Left ventricle myocardium superior (tissue), 1 donor: ENCODE measurements at regions not wholly inside any gene's neighbourhood (a gene's known extent, or its start where the extent isn't known, plus 50 kb on each side); places are given as distances from the start of the nearest gene placed in this dataset.
"Not testable (repeated sequence)": the region's sequence is repeated elsewhere in the genome, so short reads cannot be mapped to it uniquely, and the experiment has no call there.

Source experiments
- ATAC-seq: fragments of 200-7000 bp; cut with Tn5 transposase; one replicate; pipeline ENCODE4 v1.9.1; 2020; ENCODE audit warnings: mild to moderate bottlenecking, moderate library complexity
- DNase-seq: peaks from one replicate; pipeline ENCODE4 v3.0.0-alpha.2; 2020
- intact Hi-C: fragments of 100-400 bp; cut with micrococcal nuclease; formaldehyde crosslinking; loops from one replicate; pipeline ENCODE4 v1.11.0; 2022
- donor health status: DM: no; HTN: yes; CAD: no; lungs with severe emphysema.

DNA sequence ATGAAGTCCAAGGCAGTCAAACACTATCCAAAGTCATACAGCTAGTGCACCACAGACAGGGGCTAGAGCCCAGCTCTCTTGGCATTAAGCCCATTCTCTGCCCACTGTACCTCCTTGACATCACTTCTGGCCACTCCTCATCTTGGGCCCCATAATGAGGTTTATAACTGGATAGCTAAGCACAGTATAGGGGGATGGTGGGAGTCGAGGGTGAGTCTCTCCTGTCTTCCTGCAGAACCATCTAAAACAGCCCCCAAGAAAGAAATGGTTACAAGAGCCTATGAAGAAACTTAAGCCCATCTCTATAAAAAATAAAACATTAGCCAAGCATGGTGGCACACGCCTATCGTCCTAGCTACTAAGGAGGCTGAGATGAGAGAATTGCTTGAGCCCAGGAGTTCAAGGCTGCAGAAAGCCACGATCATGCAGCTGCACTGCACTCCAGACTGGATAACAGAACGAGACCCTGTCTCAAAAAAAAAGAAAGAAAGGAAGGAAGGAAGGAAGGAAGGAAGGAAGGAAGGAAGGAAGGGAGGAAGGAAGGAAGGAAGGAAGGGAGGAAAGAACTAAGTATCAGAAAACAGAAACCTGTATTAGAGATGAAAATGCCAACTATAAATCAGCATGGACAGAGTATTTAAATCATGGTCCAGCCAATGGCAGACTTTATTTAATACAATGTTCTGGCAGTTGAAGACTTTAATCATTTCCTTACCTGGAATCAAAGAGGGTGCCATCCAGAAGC is 134.3 kb upstream of the VOPP1 start:
- DNase-seq, ATAC-seq, intact Hi-C loops: not testable (repeated sequence)

DNA sequence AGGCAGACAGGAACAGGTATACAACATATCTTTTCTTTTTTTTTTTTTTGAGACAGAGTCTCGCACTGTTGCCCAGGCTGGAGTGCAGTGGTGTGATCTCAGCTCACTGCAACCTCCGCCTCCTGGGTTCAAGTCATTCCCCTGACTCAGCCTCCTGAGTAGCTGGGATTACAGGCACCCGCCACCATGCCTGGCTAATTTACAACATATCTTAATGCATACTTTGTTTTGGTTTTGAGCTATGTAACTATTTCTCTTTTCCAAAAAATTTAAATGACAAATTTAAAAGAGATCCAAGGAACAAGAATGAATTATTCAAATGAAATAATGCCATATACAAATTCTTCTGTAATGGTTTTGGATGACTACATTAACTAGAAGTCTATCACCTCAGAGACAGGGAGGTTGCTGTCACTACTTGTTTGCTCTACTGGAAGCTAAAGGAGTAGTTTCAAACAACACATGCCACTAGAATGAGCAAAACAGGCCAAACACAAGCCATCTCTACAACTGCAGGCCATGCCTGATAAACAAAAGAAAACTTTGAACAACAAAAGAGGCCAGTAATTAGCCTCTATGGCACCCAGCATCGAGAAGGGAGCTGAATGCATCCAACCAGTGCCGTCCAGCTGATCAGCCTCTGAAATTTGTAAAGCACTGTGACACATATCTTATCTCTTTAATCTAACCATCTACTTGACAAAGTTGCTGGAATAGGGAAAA is 133.6 kb upstream of the VOPP1 start:
- ATAC-seq, intact Hi-C loops, DNase-seq: not testable (repeated sequence)

DNA sequence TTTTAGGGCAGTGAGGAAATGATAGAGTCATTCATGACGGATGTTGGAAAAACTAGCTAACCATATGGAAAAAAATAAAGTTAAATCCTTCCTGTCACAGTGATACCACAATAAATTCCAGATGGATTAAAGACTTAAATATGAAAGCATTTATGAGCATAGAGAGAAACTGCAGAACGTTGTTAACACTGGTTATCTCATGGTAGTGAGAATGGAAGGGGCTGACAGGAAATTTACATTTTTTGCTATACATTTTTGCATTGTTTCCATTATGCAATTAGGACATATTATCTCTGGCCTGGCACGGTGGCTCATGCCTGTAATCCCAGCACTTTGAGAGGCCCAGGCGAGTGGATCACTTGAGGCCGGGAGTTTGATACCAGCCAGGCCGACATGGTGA is 130.5 kb upstream of the VOPP1 start:
- DNase-seq, ATAC-seq, intact Hi-C loops: not testable (repeated sequence)

DNA sequence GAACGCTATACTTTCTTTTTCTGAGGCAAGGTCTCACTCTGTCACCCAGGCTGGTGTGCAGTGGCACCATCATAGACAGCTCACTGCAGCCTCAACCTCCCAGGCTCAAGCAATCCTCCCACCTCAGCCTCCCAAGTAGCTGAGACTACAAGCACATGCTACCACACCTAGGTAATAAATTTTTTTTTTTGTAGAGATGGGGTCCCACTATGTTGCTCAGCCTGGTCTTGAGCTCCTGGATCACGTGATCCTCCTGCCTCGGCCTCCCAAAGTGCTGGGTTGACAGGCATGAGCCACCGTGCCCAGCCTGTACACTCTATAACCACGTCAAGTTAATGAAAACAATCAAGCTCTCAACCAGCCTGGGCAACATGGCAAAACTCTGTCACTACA is 127.1 kb upstream of the VOPP1 start:
- DNase-seq, ATAC-seq, intact Hi-C loops: not testable (repeated sequence)

DNA sequence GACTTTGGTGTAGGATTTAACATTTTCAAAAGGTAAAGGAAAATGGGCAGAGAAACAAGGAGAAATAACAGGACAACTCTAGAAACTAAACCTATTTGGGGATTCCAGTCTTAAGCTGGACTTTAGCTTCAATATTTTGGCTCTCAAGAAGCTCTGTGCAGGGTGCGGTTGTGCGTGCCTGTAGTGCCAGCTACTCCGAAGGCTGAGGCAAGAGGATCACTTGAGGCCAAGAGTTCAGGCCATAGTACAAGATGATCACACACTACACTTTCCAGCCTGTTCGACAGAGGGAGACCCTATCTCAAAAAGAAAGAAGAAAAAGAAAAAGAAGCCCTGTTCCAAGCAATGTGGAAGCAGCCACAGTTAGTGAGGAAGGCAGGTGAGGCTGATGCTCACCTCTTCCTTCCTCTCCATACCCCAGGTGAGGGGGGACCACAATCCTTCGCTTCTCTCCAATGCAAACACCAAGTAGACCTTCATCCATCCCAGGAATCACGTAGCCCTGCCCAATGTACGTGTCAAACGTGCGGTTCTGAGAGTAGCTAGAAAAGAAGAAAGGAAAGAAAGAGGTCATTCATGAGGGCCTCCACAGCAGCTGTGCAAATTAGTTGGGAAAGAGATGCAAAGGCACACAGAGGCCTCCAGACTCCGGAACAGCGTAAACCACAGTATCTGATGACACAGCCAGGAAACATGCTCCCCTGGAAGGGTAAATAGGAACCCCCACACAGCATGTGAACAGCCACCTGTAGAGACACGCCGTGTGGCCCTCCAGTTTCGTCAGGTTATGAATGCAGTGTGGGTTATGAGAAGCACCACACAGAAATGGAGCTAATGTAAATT is 126.5 kb upstream of the VOPP1 start:
- not testable (repeated sequence) for ATAC-seq

DNA sequence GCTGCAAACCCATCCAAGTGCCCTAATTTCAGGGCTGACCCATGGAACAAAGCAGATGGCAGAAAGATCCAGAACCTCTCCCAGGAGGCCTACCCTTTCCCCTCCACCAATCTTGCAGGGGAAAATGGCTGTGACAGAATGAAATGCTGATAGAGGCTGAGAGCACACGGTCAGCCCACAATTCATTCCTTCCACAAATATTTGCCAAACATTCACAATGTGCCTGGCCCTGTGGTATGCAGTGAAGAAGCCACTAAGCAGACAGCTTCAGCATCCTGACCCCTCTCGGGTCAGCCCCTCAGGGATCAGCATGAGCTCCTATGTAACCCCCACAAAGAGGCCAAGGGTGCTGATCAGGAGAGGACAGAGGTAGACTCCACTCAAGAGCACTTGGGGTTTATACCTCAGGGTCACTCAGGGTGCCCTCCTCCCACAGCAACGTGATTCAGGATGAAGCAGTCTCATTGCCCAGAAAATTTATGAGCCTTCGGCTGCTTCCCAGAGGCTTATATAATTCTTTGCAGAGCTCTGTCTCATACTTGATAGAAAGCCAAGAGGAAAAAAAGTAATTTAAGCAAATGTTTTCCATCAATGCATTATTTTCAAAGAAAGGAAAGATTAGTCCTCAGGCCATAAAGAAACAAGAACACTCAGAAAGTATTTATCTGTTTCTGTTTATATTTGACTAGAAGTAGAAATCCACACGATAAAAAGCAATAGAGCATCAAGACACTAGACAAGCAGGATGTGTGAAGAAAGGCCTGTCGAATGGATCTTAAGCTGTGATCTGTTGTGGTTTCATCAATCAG is 123.8 kb upstream of the VOPP1 start:
- ATAC-seq, intact Hi-C loops: not testable (repeated sequence)

More for the DNA sequence above, 126.5 kb upstream of the VOPP1 start:
- intact Hi-C loops, DNase-seq: not testable (repeated sequence)

DNA sequence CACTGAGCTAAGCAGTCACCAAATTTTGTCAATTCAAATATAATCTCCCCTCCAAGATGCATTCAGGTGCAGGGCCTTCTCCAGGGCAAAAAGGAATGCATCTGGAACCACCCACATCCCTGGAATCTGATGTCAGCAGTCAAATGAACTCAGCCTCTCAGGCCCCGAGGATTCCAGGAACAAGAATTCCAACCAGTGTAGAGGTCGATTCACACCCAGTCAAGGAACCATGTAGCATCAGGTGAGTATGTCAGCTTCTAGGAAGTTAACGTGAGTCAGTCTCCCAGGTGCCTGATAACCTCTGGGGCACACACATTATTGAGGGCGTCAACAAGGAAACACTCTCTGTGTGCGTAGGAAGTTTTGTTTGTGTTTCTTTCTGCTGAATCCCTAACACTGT is 122.2 kb upstream of the VOPP1 start:
- intact Hi-C loops, ATAC-seq, DNase-seq: not testable (repeated sequence)

More for the DNA sequence above, 123.8 kb upstream of the VOPP1 start:
- DNase-seq, result not testable (repeated sequence)

DNA sequence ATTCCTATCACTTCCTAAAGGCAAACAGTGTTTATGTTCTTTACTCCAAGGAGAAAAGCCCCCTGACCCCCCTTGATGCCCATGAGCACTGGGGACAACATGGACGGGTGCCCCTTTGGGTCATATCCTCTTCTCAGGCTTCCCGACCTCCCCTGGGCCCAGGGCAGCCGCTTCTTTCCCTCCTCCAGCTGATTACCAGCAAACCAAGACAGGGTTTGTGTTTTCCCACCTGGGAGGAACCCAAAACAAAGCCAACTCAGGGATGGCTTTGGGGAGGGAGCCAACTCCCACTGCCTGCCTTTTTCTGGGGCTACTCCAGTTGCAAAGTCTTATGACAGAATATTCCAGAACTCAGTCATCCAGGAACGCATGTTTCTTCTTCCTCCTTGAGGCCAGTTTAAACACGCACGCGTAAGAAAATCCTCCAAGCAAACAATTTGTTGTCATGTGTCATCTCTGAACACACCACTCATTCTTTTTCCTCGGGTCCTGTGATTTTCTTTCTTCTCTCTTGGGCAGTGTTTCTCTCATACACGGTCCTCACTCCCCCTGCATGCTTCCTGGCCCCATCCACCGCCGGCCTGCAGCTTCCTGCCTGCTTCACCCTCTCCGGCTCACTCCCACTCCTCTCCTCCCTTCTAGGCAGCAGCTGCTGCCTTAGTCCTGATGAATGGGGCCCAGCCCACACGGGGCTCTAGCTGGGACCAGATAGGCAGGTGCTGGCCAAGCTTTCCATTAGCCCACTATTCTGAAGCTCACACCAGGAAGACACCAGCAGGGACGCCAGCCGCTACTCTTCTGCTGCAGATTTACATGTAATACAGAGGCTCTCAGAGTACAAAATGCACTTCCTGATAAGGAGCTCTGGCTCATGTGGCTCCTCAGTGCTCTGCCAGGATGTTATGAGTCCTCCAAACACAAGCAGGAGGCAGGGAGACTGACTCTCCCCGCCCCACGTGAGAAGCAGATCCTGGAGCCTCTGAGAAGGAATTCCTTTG is 116.7 kb upstream of the VOPP1 start:
- DNase-seq (peak; percentile 41), ATAC-seq (peak; percentile 92)
- intact Hi-C loops, result not testable (repeated sequence)

DNA sequence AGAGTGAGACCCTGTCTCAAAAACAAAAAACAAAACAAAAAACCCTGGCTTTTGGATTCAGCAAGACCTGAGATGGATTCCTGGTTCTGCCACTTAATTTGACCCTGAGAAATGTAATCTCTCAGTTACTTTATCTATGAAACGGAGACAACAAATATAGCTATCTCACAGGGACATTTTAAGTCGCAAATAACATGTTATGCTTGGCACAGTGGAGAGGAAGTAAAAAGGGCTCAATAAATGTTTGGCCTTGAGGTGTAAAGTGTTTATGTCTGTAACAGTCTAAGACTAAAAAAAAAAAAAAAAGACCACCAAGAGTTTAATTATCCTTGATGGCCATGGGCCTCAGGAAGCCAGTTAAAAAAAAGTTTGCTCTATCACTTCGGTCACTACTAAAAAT is 116.0 kb upstream of the VOPP1 start:
- DNase-seq, intact Hi-C loops: not testable (repeated sequence)
- ATAC-seq, result peak; percentile 21

DNA sequence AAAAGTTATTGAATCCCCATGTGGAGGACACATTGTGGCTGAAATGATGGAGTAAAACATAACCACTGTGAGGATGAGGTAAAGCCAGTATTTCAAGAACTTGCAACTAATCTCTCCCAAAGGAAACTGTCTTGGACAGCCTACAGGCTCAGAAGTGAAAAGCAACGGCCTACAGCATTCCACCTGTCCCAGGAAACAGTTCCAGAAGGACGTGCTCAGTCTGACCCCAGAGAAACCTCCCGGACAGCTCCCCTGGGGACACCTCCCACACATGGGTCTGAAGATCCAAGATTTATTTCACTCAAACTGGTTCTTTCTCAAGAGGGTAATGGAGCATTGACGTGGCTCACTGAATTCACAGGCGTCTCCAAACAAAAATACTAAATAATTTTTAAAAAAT is 115.0 kb upstream of the VOPP1 start:
- intact Hi-C loops, DNase-seq: not testable (repeated sequence)
- ATAC-seq, result peak; percentile 59

DNA sequence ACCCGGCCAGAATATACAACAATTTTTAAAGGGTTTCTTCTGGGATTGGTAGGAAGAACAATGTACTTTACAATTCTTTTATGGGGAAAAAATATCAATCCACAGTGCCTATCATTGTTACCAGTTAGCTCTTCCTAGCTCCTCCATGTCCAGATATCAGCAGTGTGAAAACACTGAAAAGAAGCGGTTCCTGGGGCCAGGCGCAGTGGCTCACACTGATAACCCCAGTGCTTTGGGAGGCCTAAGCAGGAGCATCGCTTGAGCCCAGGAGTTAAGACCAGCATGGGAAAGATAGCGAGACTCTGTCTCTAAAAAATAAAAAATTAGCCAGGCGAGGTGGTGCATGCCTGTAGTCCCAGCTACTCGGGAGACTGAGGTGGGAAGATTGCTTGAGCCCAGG is 114.5 kb upstream of the VOPP1 start:
- intact Hi-C loops, ATAC-seq: not testable (repeated sequence)

DNA sequence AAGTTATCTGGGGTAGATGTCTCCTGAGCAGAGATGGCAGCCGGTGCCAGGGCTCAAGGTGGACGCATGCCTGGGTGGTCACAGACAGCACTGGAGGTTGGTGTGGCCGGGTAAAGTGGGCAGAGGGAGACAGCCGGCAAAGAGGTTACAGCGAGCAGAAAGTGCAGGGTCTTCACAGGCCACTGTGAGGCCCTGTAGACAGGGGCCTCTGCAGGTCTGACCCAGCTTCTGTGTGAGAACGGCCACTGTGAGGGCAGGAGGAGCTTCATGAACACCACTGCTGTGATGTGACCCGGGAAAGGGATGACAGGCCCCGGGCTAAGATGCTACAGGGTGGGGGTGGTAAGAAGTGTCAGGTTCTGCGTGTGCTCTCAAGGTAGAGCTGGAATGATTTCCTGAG is 111.2 kb upstream of the VOPP1 start:
- intact Hi-C loops, ATAC-seq, DNase-seq: not testable (repeated sequence)

More for the DNA sequence above, 114.5 kb upstream of the VOPP1 start:
- DNase-seq, result not testable (repeated sequence)

DNA sequence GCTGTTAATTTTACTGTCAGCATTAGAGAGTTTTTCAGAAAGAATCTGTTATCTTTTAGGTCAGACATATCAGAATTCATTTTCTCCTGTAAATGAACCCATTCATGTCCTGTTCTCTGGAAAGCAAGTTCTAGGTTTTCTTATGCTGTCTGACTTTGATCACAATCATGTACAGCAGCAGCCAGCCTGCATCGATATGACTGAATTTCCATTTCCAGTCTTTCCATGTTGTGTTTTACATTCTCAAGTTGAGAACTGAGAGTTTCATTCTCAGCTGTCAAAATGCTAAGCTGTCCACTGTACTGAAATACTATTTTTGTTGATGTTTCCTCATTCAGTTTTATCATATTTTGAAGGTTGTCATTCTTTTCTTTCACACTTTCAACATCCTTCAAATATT is 103.3 kb upstream of the VOPP1 start:
- ATAC-seq, intact Hi-C loops, DNase-seq: not testable (repeated sequence)

DNA sequence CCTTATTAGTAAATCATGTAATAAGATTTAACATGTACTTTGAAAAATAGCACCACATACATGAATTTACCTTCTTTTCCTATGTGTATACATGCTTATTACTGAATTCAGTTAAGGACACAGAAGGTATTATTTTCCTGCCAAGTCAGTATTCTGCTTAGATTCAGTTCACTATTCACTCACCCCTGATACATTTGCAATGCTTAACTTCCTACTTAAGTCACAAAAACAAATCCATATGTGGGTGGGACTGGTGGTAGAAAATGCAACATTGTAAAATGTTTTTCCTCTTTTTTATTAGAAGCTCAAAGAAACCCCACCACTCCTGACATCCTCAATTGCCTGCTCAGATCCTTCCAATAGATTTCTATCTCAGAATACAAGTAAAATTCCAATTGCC is 101.2 kb upstream of the VOPP1 start:
- intact Hi-C loops, ATAC-seq, DNase-seq: not testable (repeated sequence)

DNA sequence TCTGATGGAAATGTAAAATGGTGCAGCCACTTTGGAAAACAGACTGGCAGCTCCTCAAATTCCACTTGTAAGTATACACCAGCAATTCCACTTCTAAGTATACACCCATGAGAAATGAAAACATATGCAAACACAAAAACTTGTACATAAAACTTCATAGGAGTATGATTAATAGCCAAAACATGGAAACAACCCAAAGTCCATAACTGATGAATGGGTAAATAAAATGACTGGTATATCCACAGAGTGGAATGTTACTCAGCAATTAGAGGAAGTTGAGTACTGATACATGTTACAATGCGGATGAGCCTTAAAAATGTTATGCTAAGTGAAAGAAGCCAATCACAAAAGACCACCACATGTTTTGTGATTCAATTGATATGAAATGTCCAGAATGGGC is 99.8 kb upstream of the VOPP1 start:
- intact Hi-C loops, ATAC-seq: not testable (repeated sequence)

DNA sequence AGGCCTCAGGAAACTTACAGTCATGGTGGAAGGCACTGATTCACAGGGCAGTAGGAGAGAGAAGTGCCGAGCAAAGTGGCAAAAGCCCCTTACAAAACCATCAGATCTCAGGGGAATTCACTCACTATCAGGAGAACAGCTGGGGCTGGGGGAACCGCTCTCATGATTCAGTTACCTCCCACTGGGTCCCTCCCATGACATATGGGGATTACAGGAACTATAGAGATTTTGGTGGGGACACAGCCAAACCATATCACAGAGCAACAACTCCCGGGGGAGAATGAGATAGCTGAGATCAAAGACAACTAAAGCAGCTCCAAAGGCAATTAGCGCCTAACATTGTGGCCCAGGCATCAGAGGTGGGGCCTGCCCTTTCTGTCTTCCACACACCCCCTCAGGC is 85.4 kb upstream of the VOPP1 start:
- intact Hi-C loops, result no loop called here
- DNase-seq (no peak), ATAC-seq (no peak)

More for the DNA sequence above, 99.8 kb upstream of the VOPP1 start:
- not testable (repeated sequence) for DNase-seq

DNA sequence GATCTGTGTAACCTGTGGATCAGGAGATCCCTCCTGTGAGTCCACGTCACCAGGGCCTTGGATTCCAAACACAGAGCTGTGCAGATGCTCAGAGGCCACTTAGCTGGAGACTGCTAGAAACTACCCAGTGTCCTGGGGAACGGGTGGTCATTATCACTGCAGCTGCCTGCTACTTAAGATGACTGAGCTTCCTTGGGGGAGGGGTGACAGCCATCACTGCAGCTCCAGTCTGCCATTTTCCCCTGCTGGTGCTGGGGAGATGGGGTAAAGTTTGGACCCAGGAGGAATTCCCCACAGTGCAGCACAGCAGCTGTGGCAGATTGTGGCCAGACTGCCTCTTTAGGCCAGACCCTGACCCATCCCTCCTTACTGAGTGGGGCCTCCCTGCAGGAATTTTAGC is 78.8 kb upstream of the VOPP1 start:
- intact Hi-C loops, result no loop called here
- ATAC-seq, result no peak

More for the DNA sequence above, 78.8 kb upstream of the VOPP1 start:
- DNase-seq, result no peak
